NCI-H345 treated with DMSO at 0.1 percent for 48 hours (cell line): ENCODE measurements at regions not wholly inside any gene's neighbourhood (a gene's known extent, or its start where the extent isn't known, plus 50 kb on each side); places are given as distances from the start of the nearest gene placed in this dataset.
A peak's percentile ranks its signal among the peaks of the same experiment; 100 is the strongest.
"Not testable (repeated sequence)": the region's sequence is repeated elsewhere in the genome, so short reads cannot be mapped to it uniquely, and the experiment has no call there.

Experiments
- DNase-seq: peaks from one replicate; lab custom pipeline; 2025; ENCODE audit not compliant: unreplicated experiment; lab: John Stamatoyannopoulos, UW

- DNase-seq = no peak
Observed at GRCh38 chr3:188972310-188972709, 199.5 kb upstream of the TPRG1 start.

- no peak for DNase-seq
Observed at GRCh38 chr3:188974856-188975599, 196.7 kb upstream of the TPRG1 start.

GRCh38 chr3:188975600-188976314, 196.0 kb upstream of the TPRG1 start:
- DNase-seq = peak; percentile 50

- DNase-seq = no peak
Observed at GRCh38 chr3:188976407-188976806, 195.4 kb upstream of the TPRG1 start.

- no peak for DNase-seq
Observed at GRCh38 chr3:188978421-188979171, 193.2 kb upstream of the TPRG1 start.

- DNase-seq = no peak
Observed at GRCh38 chr3:188979248-188979647, 192.5 kb upstream of the TPRG1 start.

- no peak for DNase-seq
Observed at GRCh38 chr3:188979669-188980310, 192.0 kb upstream of the TPRG1 start.

GRCh38 chr3:188993181-188993580, 178.6 kb upstream of the TPRG1 start:
- DNase-seq = no peak

- no peak for DNase-seq
Observed at GRCh38 chr3:189001559-189001958, 170.2 kb upstream of the TPRG1 start.

GRCh38 chr3:189003410-189003809, 168.4 kb upstream of the TPRG1 start:
- no peak for DNase-seq

- no peak for DNase-seq
Observed at GRCh38 chr3:189013224-189013888, 158.4 kb upstream of the TPRG1 start.

- DNase-seq = no peak
Observed at GRCh38 chr3:189014526-189014925, 157.2 kb upstream of the TPRG1 start.

GRCh38 chr3:189022576-189023466, 148.9 kb upstream of the TPRG1 start:
- not testable (repeated sequence) for DNase-seq

GRCh38 chr3:189025866-189026265, 145.9 kb upstream of the TPRG1 start:
- no peak for DNase-seq

GRCh38 chr3:189027626-189028155, 144.1 kb upstream of the TPRG1 start:
- no peak for DNase-seq

GRCh38 chr3:189038773-189039745, 132.7 kb upstream of the TPRG1 start:
- DNase-seq = no peak

GRCh38 chr3:189040656-189041335, 131.0 kb upstream of the TPRG1 start:
- no peak for DNase-seq
